OCI-LY7 (cell line): ENCODE measurements at regions not wholly inside any gene's neighbourhood (a gene's known extent, or its start where the extent isn't known, plus 50 kb on each side); places are given as distances from the start of the nearest gene placed in this dataset.

ENCODE experiments used
- CTCF ChIP-seq: fragments of 200-600 bp; sonication (generic); conservative IDR thresholded peaks from 2 replicates; pipeline ENCODE4 v1.5.1; 2014; ENCODE audit warnings: mild to moderate bottlenecking, antibody characterized with exemption, low read length, moderate library complexity, mixed read lengths
- EZH2phosphoT487 ChIP-seq: fragments of 200-600 bp; sonication (generic); IDR thresholded peaks from 2 replicates; pipeline ENCODE4 v1.6.1; 2018; ENCODE audit warnings: low read depth, borderline replicate concordance, mild to moderate bottlenecking, mixed run types, antibody characterized with exemption, low read length, moderate library complexity, mixed read lengths

GRCh38 chr15:92733934-92734521 is 78.5 kb upstream of the FAM174B start:
- TF ChIP-seq CTCF (no peak), EZH2phosphoT487 (no peak)
